ENCODE measurements at regions not wholly inside any gene's neighbourhood (a gene's known extent, or its start where the extent isn't known, plus 50 kb on each side); places are given as distances from the start of the nearest gene placed in this dataset.

- TF ChIP-seq KDM4A (IDR thresholded peaks at IDR 0.05; ENCODE audit: low read depth, low read length, severe bottlenecking): no peak
Observed at GRCh38 chr4:60657807-60658206, 542.3 kb upstream of the ADGRL3 start (continued).

- Histone ChIP-seq H3K4ac (replicated peaks; ENCODE audit: insufficient read length, low read depth, low read length) (no peak overlapping the region), H3K56ac (replicated peaks; ENCODE audit: insufficient read length, low read depth, low read length) (no peak overlapping the region), H2BK20ac (ENCODE audit: low read length) (no peak overlapping the region), H4K20me1 (replicated peaks in 1 of 2; ENCODE audit: control insufficient read depth in 1 of 2, insufficient read depth in 2 of 2, low read length in 2 of 2) (no peaks in the 10 kb centered on the region), H2BK120ac (replicated peaks; ENCODE audit: low read depth, low read length) (no peak overlapping the region), H3K4me3 (ENCODE audit: extremely low read depth in 1 of 4, insufficient read depth in 2 of 4, low read depth in 3 of 4, low read length in 4 of 4) (no peak overlapping the region), H3K23ac (ENCODE audit: insufficient read length) (no peak overlapping the region), H2AK5ac (ENCODE audit: low read depth, low read length) (no peak overlapping the region), H2BK15ac (ENCODE audit: low read length) (no peak overlapping the region), H3K27ac (ENCODE audit: low read depth, low read length) (no peak overlapping the region), H3K14ac (ENCODE audit: insufficient read length) (no peak overlapping the region), H3K79me1 (ENCODE audit: low read depth, low read length) (no peaks in the 10 kb centered on the region), H3K9me3 (ENCODE audit: insufficient read depth in 2 of 2, low read depth in 1 of 2, low read length in 1 of 2) (no peaks in the 10 kb centered on the region), H2BK5ac (ENCODE audit: low read depth, low read length) (no peak overlapping the region), H2AFZ (ENCODE audit: low read length) (no peak overlapping the region), H3K27me3 (replicated peaks in 1 of 4; ENCODE audit: control insufficient read depth in 3 of 4, extremely low read depth in 1 of 4, insufficient read depth in 3 of 4, low read length in 3 of 4) (no peaks in the 10 kb centered on the region), H3K9ac (replicated peaks in 1 of 4; ENCODE audit: extremely low read depth in 1 of 4, low read depth in 3 of 4, low read length in 3 of 4) (no peak overlapping the region), H3K23me2 (ENCODE audit: low read depth, low read length) (no peaks in the 10 kb centered on the region), H3K4me2 (ENCODE audit: insufficient read depth in 1 of 2, low read depth in 2 of 2, low read length in 2 of 2) (no peak overlapping the region), H4K8ac (ENCODE audit: extremely low read depth, insufficient read depth, low read length) (no peak overlapping the region), H4K91ac (replicated peaks; ENCODE audit: insufficient read length, low read length) (no peak overlapping the region), H2BK12ac (ENCODE audit: low read depth, low read length) (no peak overlapping the region), H3K4me1 (replicated peaks in 1 of 4; ENCODE audit: control insufficient read depth in 3 of 4, insufficient read depth in 4 of 4, low read length in 3 of 4) (no peaks in the 10 kb centered on the region), H4K5ac (ENCODE audit: insufficient read length, low read depth, low read length) (no peak overlapping the region), H3K79me2 (ENCODE audit: control insufficient read depth in 1 of 2, insufficient read depth in 2 of 2, low read length in 2 of 2) (no peaks in the 10 kb centered on the region), H3K36me3 (ENCODE audit: control insufficient read depth in 2 of 4, insufficient read depth in 4 of 4, low read length in 3 of 4) (no peaks in the 10 kb centered on the region), H3K18ac (ENCODE audit: extremely low read depth, low read length) (no peak overlapping the region)
- ChIA-PET POLR2A (ENCODE audit: partially characterized antibody) (no interaction called here), CTCF (ENCODE audit: partially characterized antibody) (no interaction called here)
- TF ChIP-seq SIRT6 (IDR thresholded peaks at IDR 0.05; ENCODE audit: low read length) (no peak), PHF8 (conservative IDR thresholded peaks at IDR 0.05; ENCODE audit: low read depth, low read length) (no peak), TCF12 (IDR thresholded peaks at IDR 0.05; ENCODE audit: low read depth, low read length) (no peak)
- no peak for FAIRE-seq
- DNase-seq (ENCODE audit: low read depth in 1 of 2, low spot score in 2 of 2): no peak
- WGBS, 2 experiments (ENCODE audit: extremely low coverage in 1 of 2, insufficient coverage in 1 of 2, insufficient read length in 1 of 2, insufficient replicate concordance in 2 of 2, low coverage in 1 of 2, low lambda C conversion rate in 2 of 2, missing lambda C conversion rate in 1 of 2): 78% methylated on average over 4 of the region's 4 CpGs; no CpG with 5 or more reads in 1 of the 2 experiments
Observed at GRCh38 chr4:60663769-60664168, 536.4 kb upstream of the ADGRL3 start.
